Natural killer cell (primary cell): ENCODE measurements at regions not wholly inside any gene's neighbourhood (a gene's known extent, or its start where the extent isn't known, plus 50 kb on each side); places are given as distances from the start of the nearest gene placed in this dataset.
A peak's percentile ranks its signal among the peaks of the same experiment; 100 is the strongest.

ENCODE experiments used
- ATAC-seq, 3 donors: fragments of 150-1000 bp in 2 of 3; fragments of 200-7000 bp in 1 of 3; cut with Tn5 transposase; 1 replicate in 1 of 3; 2 replicates in 2 of 3; pipeline ENCODE4 v1.10.0; 2021; ENCODE audit warnings: mild to moderate bottlenecking in 2 of 3, moderate library complexity in 2 of 3
- DNase-seq, 2 donors: peaks; one replicate each; pipeline versions ENCODE4 v3.0.0 to v3.0.0-alpha.2; 2013 to 2021; ENCODE audit warnings: mixed read lengths in 1 of 2
- H3K27ac ChIP-seq: one replicate; pipeline ENCODE4 v1.5.1; 2013; ENCODE audit warnings: mild to moderate bottlenecking, low read length
- H3K27me3 ChIP-seq: one replicate; pipeline ENCODE4 v1.6.1; 2013; ENCODE audit warnings: low read length; ENCODE audit not compliant: control insufficient read depth, insufficient read depth
- H3K36me3 ChIP-seq: one replicate; pipeline ENCODE4 v1.6.1; 2013; ENCODE audit warnings: low read length; ENCODE audit not compliant: control insufficient read depth, insufficient read depth
- H3K4me1 ChIP-seq: one replicate; pipeline ENCODE4 v1.6.1; 2013; ENCODE audit warnings: low read length; ENCODE audit not compliant: control insufficient read depth, insufficient read depth
- H3K4me3 ChIP-seq: one replicate; pipeline ENCODE4 v1.5.1; 2013; ENCODE audit warnings: low read length
- H3K9me3 ChIP-seq: one replicate; pipeline ENCODE4 v1.6.1; 2013; ENCODE audit warnings: low read length; ENCODE audit not compliant: control insufficient read depth, insufficient read depth
- H3K27ac Mint-ChIP-seq, 2 donors: one replicate each; pipeline ENCODE4 v1.8.0; 2022; ENCODE audit warnings: mild to moderate bottlenecking in 2 of 2, mixed read lengths in 2 of 2, moderate library complexity in 1 of 2
- H3K27me3 Mint-ChIP-seq, 2 donors: one replicate each; pipeline ENCODE4 v1.8.0; 2022; ENCODE audit warnings: low read depth in 2 of 2, mixed read lengths in 2 of 2
- H3K36me3 Mint-ChIP-seq: one replicate; pipeline ENCODE4 v1.8.0; 2022; ENCODE audit warnings: mixed read lengths
- H3K4me1 Mint-ChIP-seq, 2 donors: one replicate each; pipeline ENCODE4 v1.8.0; 2022; ENCODE audit warnings: mixed read lengths in 2 of 2
- H3K4me3 Mint-ChIP-seq: one replicate; pipeline ENCODE4 v1.8.0; 2022; ENCODE audit warnings: mild to moderate bottlenecking, moderate library complexity, mixed read lengths
- H3K9me3 Mint-ChIP-seq, 2 donors: one replicate each; pipeline ENCODE4 v1.8.0; 2022; ENCODE audit warnings: mixed read lengths in 2 of 2
- WGBS: methylation state at CpG from one replicate; pipeline ENCODE4 v1.1.7; 2013; ENCODE audit warnings: missing lambda C conversion rate; ENCODE audit not compliant: insufficient coverage; 5-methylcytosine and 5-hydroxymethylcytosine counted together
- intact Hi-C: fragments of 100-400 bp; cut with micrococcal nuclease; formaldehyde crosslinking; loops from one replicate; pipeline ENCODE4 v1.14.2; 2022
- TF ChIP-seq, protein P1 (sequence below): fragments of 200-600 bp; IDR thresholded peaks from one replicate; pipeline ENCODE4 v1.8.0; 2022; ENCODE audit warnings: antibody characterized with exemption

- Mint-ChIP-seq H3K36me3 (no peaks in the 10 kb centered on the region), H3K4me3 (no peak overlapping the region), H3K9me3 (no peaks in the 10 kb centered on the region), H3K27ac (no peak overlapping the region), H3K27me3 (no peaks in the 10 kb centered on the region), H3K4me1 (peaks cover 5 to 32% of the 10 kb centered on the region in 2 donors)
- H3K9me3 ChIP-seq: no peaks in the 10 kb centered on the region
- no peak overlapping the region for H3K27ac ChIP-seq
- ATAC-seq: no peak
- no peak for DNase-seq
- no peaks in the 10 kb centered on the region for H3K36me3 ChIP-seq
- no peaks in the 10 kb centered on the region for H3K27me3 ChIP-seq
- H3K4me3 ChIP-seq: no peak overlapping the region
- TF ChIP-seq, protein P1, sequence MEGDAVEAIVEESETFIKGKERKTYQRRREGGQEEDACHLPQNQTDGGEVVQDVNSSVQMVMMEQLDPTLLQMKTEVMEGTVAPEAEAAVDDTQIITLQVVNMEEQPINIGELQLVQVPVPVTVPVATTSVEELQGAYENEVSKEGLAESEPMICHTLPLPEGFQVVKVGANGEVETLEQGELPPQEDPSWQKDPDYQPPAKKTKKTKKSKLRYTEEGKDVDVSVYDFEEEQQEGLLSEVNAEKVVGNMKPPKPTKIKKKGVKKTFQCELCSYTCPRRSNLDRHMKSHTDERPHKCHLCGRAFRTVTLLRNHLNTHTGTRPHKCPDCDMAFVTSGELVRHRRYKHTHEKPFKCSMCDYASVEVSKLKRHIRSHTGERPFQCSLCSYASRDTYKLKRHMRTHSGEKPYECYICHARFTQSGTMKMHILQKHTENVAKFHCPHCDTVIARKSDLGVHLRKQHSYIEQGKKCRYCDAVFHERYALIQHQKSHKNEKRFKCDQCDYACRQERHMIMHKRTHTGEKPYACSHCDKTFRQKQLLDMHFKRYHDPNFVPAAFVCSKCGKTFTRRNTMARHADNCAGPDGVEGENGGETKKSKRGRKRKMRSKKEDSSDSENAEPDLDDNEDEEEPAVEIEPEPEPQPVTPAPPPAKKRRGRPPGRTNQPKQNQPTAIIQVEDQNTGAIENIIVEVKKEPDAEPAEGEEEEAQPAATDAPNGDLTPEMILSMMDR: no peak
- H3K4me1 ChIP-seq: no peaks in the 10 kb centered on the region
- intact Hi-C loops: no loop called here
- 93% methylated on average over 7 of the region's 9 CpGs for WGBS
Observed at GRCh38 chr11:88431675-88432341, 94.3 kb upstream of the CTSC start.

GRCh38 chr11:88428959-88429358, 91.4 kb upstream of the CTSC start:
- 95% methylated on average over 1 of the region's 1 CpG for WGBS
- Histone ChIP-seq H3K27me3 (no peaks in the 10 kb centered on the region), H3K4me3 (no peak overlapping the region), H3K36me3 (no peaks in the 10 kb centered on the region), H3K27ac (no peak overlapping the region), H3K4me1 (no peaks in the 10 kb centered on the region), H3K9me3 (no peaks in the 10 kb centered on the region)
- Mint-ChIP-seq H3K27me3 (no peaks in the 10 kb centered on the region), H3K36me3 (no peaks in the 10 kb centered on the region), H3K4me1 (peaks cover 12 to 27% of the 10 kb centered on the region in 2 donors), H3K4me3 (no peak overlapping the region), H3K9me3 (no peaks in the 10 kb centered on the region), H3K27ac (no peak overlapping the region)
- intact Hi-C loops: no loop called here
- DNase-seq (no peak), ATAC-seq (no peak)
- TF ChIP-seq, protein P1: no peak

- intact Hi-C loops: no loop called here
- WGBS: 100% methylated on average over 2 of the region's 2 CpGs
- Histone ChIP-seq H3K27me3 (no peaks in the 10 kb centered on the region), H3K4me1 (peaks cover under 1% of the 10 kb centered on the region), H3K9me3 (no peaks in the 10 kb centered on the region), H3K36me3 (no peaks in the 10 kb centered on the region), H3K27ac (no peak overlapping the region), H3K4me3 (no peak overlapping the region)
- H3K4me3 Mint-ChIP-seq: no peak overlapping the region
- no peaks in the 10 kb centered on the region for H3K27me3 Mint-ChIP-seq
- ATAC-seq (no peak), DNase-seq (no peak)
- no peak overlapping the region for H3K27ac Mint-ChIP-seq
- TF ChIP-seq, protein P1: no peak
- no peaks in the 10 kb centered on the region for H3K9me3 Mint-ChIP-seq
- no peaks in the 10 kb centered on the region for H3K36me3 Mint-ChIP-seq
- H3K4me1 Mint-ChIP-seq: peaks cover 12 to 19% of the 10 kb centered on the region in 2 donors
Observed at GRCh38 chr11:88427719-88428118, 90.2 kb upstream of the CTSC start.

DNA sequence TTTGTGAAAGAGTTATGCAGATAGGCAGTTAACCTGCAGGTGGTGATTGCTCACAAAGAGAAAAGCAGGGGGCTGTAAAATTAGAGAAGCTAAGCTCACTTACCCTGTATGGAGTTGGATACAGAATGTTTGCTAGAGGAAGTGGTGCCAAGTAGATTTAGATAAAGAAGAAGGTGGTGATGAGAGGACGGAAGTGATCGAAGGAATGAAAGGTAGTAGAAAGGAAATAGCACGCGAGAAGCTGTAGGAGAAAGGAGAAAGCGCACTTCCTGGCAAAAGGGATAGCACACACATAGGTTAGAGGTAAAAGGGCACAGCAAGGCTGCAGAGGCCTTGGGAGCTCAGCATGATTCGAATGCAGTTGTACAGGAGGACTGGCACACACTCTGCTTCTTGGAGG, 87.3 kb upstream of the CTSC start:
- intact Hi-C loops: no loop called here
- Histone ChIP-seq H3K27ac (no peak overlapping the region), H3K4me1 (peaks cover 19% of the 10 kb centered on the region), H3K36me3 (no peaks in the 10 kb centered on the region), H3K27me3 (no peaks in the 10 kb centered on the region), H3K4me3 (no peak overlapping the region), H3K9me3 (no peaks in the 10 kb centered on the region)
- Mint-ChIP-seq H3K27me3 (no peaks in the 10 kb centered on the region), H3K36me3 (no peaks in the 10 kb centered on the region), H3K27ac (peak overlapping the region in 1 of 2 donors; percentile 23), H3K9me3 (no peaks in the 10 kb centered on the region), H3K4me3 (no peak overlapping the region), H3K4me1 (peaks cover 35% of the 10 kb centered on the region in 2 donors)
- ATAC-seq (no peak), DNase-seq (no peak)
- 74% methylated on average over 6 of the region's 6 CpGs for WGBS
- TF ChIP-seq, protein P1: no peak
